ENCODE measurements at regions not wholly inside any gene's neighbourhood (a gene's known extent, or its start where the extent isn't known, plus 50 kb on each side); places are given as distances from the start of the nearest gene placed in this dataset.

DNA sequence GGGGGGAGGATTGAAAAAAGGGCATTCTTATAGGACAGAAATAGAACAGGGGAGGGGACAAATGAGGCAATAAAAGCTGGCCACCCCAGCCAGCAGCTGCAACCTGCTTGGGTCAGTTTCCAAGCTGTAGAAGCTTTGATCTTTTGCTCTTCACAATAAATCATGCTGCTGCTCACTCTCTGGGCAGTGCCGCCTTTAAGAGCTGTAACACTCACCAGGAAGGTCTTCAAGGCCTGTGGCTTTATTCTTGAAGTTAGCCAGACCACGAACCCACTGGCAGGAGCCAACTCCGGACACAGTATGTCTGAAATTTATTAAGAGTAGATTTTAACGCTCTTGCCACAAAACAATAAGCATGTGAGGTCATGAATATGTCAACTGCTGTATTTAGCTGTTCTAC is 649.9 kb upstream of the RAB6C start:
- H3K36me3 ChIP-seq (ENCODE audit: control insufficient read depth, insufficient read depth, low read length) = no peaks in the 10 kb centered on the region
- WGBS, 2 experiments (ENCODE audit: insufficient coverage in 2 of 2) = 80 to 96% methylated on average over 2 to 3 of the region's 4 CpGs
- H3K27ac ChIP-seq (ENCODE audit: low read depth, low read length, severe bottlenecking) = no peak overlapping the region
- H3K9me3 ChIP-seq (ENCODE audit: control insufficient read depth, low read length) = no peaks in the 10 kb centered on the region
- H3K4me1 ChIP-seq (ENCODE audit: control insufficient read depth, insufficient read depth, low read length, poor library complexity, severe bottlenecking) = no peaks in the 10 kb centered on the region
- no peak overlapping the region for H3K4me3 ChIP-seq (ENCODE audit: extremely low read depth, insufficient read depth, low read length, poor library complexity, severe bottlenecking)

DNA sequence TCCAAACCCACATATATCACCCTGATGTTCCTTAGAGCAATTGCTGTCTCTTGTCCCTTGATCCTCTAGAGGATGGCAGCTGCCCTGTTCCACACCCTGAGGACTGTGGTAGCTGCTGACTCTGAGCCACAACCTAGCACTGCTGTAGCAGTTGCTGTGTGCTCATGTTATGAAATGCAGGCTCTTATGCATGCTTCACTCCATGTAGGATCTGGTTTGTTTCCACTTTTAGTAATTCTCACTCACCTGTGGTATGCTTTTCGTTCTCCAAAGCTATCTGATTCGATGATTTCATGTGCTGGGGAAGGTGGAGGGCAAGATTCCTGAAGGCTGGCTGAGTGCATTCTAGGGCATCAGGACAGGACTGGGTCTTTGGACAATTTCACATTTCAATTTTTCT is 649.0 kb upstream of the RAB6C start:
- WGBS, 2 experiments (ENCODE audit: insufficient coverage in 2 of 2) = no CpG with 5 or more reads among the region's 2 CpGs
- Histone ChIP-seq H3K27ac (ENCODE audit: low read depth, low read length, severe bottlenecking) (no peak overlapping the region), H3K4me1 (ENCODE audit: control insufficient read depth, insufficient read depth, low read length, poor library complexity, severe bottlenecking) (no peaks in the 10 kb centered on the region), H3K36me3 (ENCODE audit: control insufficient read depth, insufficient read depth, low read length) (no peaks in the 10 kb centered on the region), H3K4me3 (ENCODE audit: extremely low read depth, insufficient read depth, low read length, poor library complexity, severe bottlenecking) (no peak overlapping the region), H3K9me3 (ENCODE audit: control insufficient read depth, low read length) (no peaks in the 10 kb centered on the region)

DNA sequence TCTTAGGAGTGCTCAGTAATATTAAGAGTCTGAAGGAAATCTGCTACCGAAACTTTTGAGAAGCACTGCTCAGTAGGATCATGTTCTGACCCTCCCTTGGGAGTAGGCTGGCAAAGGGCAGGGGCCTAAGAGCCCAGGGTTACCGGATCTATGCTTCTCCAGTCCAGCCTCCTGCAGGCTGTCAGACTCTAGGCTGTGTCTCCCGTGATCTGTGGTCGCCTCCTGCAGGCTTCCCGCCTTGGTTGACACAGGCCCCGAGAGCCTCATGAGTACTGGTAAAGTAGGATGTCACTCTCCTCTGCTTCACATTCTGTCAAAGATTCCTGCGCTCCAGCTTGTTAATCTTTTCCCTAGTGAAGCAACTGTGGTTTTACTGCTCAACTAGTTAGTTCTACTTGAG is 647.8 kb upstream of the RAB6C start:
- no peak overlapping the region for H3K27ac ChIP-seq (ENCODE audit: low read depth, low read length, severe bottlenecking)
- H3K36me3 ChIP-seq (ENCODE audit: control insufficient read depth, insufficient read depth, low read length) = no peaks in the 10 kb centered on the region
- no peaks in the 10 kb centered on the region for H3K9me3 ChIP-seq (ENCODE audit: control insufficient read depth, low read length)
- H3K4me3 ChIP-seq (ENCODE audit: extremely low read depth, insufficient read depth, low read length, poor library complexity, severe bottlenecking) = no peak overlapping the region
- 85% methylated on average over 6 of the region's 7 CpGs; no CpG with 5 or more reads in 1 of the 2 experiments for WGBS, 2 experiments (ENCODE audit: insufficient coverage in 2 of 2)
- no peaks in the 10 kb centered on the region for H3K4me1 ChIP-seq (ENCODE audit: control insufficient read depth, insufficient read depth, low read length, poor library complexity, severe bottlenecking)

DNA sequence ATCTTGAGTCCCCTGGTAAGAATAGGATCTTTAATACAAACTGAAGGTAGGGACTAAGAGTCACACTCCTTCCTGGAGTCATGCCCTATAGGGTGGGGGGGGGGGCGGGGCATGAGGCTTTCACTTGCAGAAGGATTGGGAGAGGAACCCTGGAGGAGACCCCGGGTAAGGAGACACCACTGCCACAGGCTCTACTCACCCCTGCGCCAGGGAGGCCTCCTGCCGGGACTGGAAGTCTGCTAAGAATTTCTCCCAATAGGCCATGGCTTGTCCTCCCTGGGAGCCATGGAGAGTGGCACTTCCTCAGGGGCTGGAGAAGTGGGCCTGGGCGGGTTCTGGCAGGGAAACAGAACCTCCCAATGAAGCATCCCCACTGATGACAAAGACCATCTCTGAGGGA is 645.3 kb upstream of the RAB6C start:
- Histone ChIP-seq H3K9me3 (ENCODE audit: control insufficient read depth, low read length) (no peaks in the 10 kb centered on the region), H3K4me1 (ENCODE audit: control insufficient read depth, insufficient read depth, low read length, poor library complexity, severe bottlenecking) (no peaks in the 10 kb centered on the region)
- 94% methylated on average over 2 to 3 of the region's 5 CpGs for WGBS, 2 experiments (ENCODE audit: insufficient coverage in 2 of 2)

DNA sequence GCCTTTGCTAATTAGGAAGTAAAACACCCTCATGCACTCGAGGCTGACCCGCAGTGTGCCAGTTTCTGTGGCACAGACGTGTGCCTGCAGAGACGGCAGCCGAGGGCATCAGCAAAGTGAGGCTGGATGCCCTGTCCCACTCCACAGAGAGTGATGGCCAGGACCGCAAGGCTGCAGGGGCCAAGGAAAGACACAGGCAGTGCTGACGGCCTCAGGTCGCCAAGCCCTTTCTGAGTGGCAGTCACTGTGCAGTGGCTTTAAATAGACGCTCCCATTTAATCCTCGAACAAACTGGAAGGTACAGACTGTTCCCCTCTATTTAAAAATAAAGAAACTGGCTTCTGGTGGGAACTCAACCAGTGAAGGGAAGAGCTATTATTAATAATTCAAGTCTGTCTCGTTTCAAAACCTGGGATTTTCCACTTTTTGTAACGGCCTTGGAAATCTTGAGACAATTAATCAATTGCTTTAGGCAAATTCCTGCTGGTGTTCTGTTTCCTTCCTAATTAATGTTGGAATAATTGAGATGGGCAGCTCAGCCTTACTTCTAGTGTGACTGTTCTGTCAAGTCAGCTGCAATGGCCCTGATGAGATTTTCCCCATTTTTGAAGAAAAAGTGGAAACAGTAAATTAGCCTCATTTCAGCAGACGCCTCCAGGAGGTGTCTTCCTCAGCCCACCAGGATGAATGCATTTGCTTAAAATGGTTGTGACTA is 644.6 kb upstream of the RAB6C start:
- WGBS, 2 experiments (ENCODE audit: insufficient coverage in 2 of 2) = 81 to 83% methylated on average over 9 to 10 of the region's 13 CpGs
- Histone ChIP-seq H3K27ac (ENCODE audit: low read depth, low read length, severe bottlenecking) (no peak overlapping the region), H3K4me3 (ENCODE audit: extremely low read depth, insufficient read depth, low read length, poor library complexity, severe bottlenecking) (no peak overlapping the region), H3K4me1 (ENCODE audit: control insufficient read depth, insufficient read depth, low read length, poor library complexity, severe bottlenecking) (no peaks in the 10 kb centered on the region), H3K36me3 (ENCODE audit: control insufficient read depth, insufficient read depth, low read length) (no peaks in the 10 kb centered on the region), H3K9me3 (ENCODE audit: control insufficient read depth, low read length) (no peaks in the 10 kb centered on the region)

More for the DNA sequence above, 645.3 kb upstream of the RAB6C start:
- no peaks in the 10 kb centered on the region for H3K36me3 ChIP-seq (ENCODE audit: control insufficient read depth, insufficient read depth, low read length)
- H3K27ac ChIP-seq (ENCODE audit: low read depth, low read length, severe bottlenecking) = no peak overlapping the region
- no peak overlapping the region for H3K4me3 ChIP-seq (ENCODE audit: extremely low read depth, insufficient read depth, low read length, poor library complexity, severe bottlenecking)

DNA sequence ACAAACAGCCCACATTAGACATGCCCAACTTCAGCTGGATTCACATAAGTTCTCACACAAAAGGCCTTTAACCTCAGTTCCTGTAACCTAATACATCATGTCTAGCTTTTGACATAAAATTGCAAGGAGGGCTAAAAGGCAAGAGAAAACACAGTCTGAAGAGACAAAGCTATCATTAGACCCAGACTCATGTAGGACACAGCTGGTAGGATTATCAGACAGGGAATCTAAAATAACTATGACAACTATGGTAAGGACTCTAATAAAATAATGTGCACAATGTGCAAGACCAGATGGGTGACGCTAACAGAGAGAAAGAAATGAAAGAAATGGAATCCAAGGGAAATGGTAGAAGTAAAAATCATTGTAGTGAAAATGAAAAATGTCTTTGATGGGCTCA is 643.2 kb upstream of the RAB6C start:
- Histone ChIP-seq H3K9me3 (ENCODE audit: control insufficient read depth, low read length) (no peaks in the 10 kb centered on the region), H3K27ac (ENCODE audit: low read depth, low read length, severe bottlenecking) (no peak overlapping the region), H3K4me1 (ENCODE audit: control insufficient read depth, insufficient read depth, low read length, poor library complexity, severe bottlenecking) (no peaks in the 10 kb centered on the region), H3K36me3 (ENCODE audit: control insufficient read depth, insufficient read depth, low read length) (no peaks in the 10 kb centered on the region), H3K4me3 (ENCODE audit: extremely low read depth, insufficient read depth, low read length, poor library complexity, severe bottlenecking) (no peak overlapping the region)
- 83 to 91% methylated on average over 1 of the region's 1 CpG for WGBS, 2 experiments (ENCODE audit: insufficient coverage in 2 of 2)

DNA sequence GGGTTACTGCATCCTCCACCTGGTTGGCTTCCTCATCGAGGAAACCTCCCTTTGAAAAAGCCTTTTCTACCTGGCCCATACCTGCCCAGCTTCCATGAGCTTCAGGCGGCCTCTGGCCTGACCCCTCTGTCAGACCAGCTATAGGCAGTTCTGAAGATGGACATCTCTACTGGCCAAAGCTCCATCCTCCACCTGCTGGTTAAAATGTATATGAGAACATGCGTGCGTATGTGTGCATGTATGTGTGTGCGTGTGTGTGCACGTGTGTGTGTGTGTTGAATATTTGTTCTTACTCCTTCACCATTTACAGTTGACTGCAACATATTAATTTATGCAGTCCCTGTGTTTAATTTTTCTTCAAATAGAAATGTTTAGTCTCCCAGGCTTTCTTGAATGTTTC is 642.4 kb upstream of the RAB6C start:
- no peaks in the 10 kb centered on the region for H3K36me3 ChIP-seq (ENCODE audit: control insufficient read depth, insufficient read depth, low read length)
- 80 to 84% methylated on average over 1 to 2 of the region's 6 CpGs for WGBS, 2 experiments (ENCODE audit: insufficient coverage in 2 of 2)
- H3K9me3 ChIP-seq (ENCODE audit: control insufficient read depth, low read length) = no peaks in the 10 kb centered on the region
- no peak overlapping the region for H3K4me3 ChIP-seq (ENCODE audit: extremely low read depth, insufficient read depth, low read length, poor library complexity, severe bottlenecking)
- H3K4me1 ChIP-seq (ENCODE audit: control insufficient read depth, insufficient read depth, low read length, poor library complexity, severe bottlenecking) = no peaks in the 10 kb centered on the region
- no peak overlapping the region for H3K27ac ChIP-seq (ENCODE audit: low read depth, low read length, severe bottlenecking)

DNA sequence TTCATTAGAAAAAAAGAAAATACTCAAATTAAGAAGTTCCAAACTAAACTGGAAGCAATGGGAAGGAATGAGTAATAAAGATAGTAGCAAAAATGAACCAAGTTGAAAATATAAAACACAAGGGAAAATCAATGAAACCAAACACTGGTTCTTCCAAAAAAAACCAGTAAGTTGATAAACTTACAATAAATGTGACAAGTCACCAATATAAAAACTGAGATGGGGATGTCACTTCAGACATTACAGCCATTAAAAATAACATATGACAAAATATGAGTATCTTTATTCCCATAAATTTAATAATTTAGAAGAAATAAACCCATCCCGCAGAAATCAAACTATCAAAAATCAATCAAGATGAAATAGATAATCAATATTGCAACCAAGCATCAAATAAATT is 633.9 kb upstream of the RAB6C start:
- H3K4me1 ChIP-seq (ENCODE audit: control insufficient read depth, insufficient read depth, low read length, poor library complexity, severe bottlenecking) = no peaks in the 10 kb centered on the region
- no peaks in the 10 kb centered on the region for H3K36me3 ChIP-seq (ENCODE audit: control insufficient read depth, insufficient read depth, low read length)
- no peaks in the 10 kb centered on the region for H3K9me3 ChIP-seq (ENCODE audit: control insufficient read depth, low read length)
- WGBS, 2 experiments (ENCODE audit: insufficient coverage in 2 of 2) = no CpG with 5 or more reads among the region's 1 CpG
- H3K4me3 ChIP-seq (ENCODE audit: extremely low read depth, insufficient read depth, low read length, poor library complexity, severe bottlenecking) = no peak overlapping the region
- H3K27ac ChIP-seq (ENCODE audit: low read depth, low read length, severe bottlenecking) = no peak overlapping the region

DNA sequence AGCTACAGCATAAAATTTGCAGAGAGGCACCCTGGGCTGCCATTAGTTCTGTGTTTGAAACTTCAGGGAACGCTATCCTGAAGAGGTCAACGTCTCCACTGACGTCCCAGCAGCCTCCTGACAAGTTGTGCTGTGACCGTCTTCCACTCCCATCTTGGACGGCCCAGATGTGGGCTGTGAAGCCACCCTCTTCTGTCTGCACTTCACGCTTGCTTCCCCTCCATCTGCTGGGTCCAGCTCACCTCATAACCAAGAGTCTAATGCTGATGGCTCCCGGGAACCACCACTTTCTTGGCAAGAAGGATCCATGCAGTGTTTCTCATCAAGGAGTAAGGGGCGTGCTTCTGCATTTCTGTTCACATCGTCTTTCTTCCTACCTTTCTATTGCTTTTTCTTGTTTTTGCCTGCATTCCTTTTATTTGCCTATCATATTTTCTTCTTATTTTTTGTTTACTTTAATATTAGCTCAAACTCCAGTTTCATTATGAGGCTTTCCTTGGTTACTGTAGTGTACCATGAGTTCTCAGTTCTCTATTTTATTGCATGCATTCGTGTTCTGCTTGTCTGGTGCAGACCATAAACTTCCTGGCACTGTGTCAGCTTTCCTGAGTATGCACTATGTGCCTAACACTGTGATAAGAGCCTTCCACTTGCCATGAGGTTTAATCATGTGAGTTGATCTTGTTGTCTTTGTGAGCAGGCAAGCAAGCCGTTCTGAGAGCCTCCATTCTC is 631.8 kb upstream of the RAB6C start:
- 85% methylated on average over 10 of the region's 11 CpGs for WGBS, 2 experiments (ENCODE audit: insufficient coverage in 2 of 2)
- Histone ChIP-seq H3K4me1 (ENCODE audit: control insufficient read depth, insufficient read depth, low read length, poor library complexity, severe bottlenecking) (no peaks in the 10 kb centered on the region), H3K9me3 (ENCODE audit: control insufficient read depth, low read length) (no peaks in the 10 kb centered on the region)

DNA sequence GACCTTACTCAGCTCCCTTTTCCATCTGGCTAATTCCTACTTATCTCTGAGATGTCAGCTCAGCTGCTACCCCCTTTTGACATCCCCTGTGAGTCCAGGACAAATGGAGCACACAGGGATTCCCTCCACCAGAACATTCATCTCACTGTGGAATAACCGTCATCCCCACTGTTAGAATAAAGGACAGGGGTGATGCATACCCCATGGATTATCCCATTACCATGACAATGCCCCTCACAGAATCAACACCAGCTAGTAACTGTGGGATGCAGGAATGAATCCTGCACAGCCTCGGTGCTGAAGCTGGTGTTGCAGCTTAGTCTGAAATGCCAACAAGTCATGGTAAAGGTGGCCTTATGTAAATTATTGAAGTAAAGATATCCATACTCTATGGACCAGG is 624.8 kb upstream of the RAB6C start:
- 73% methylated on average over 1 of the region's 2 CpGs; no CpG with 5 or more reads in 1 of the 2 experiments for WGBS, 2 experiments (ENCODE audit: insufficient coverage in 2 of 2)
- Histone ChIP-seq H3K36me3 (ENCODE audit: control insufficient read depth, insufficient read depth, low read length) (no peaks in the 10 kb centered on the region), H3K4me1 (ENCODE audit: control insufficient read depth, insufficient read depth, low read length, poor library complexity, severe bottlenecking) (no peaks in the 10 kb centered on the region), H3K9me3 (ENCODE audit: control insufficient read depth, low read length) (no peaks in the 10 kb centered on the region), H3K27ac (ENCODE audit: low read depth, low read length, severe bottlenecking) (no peak overlapping the region), H3K4me3 (ENCODE audit: extremely low read depth, insufficient read depth, low read length, poor library complexity, severe bottlenecking) (no peak overlapping the region)

More for the DNA sequence above, 631.8 kb upstream of the RAB6C start:
- Histone ChIP-seq H3K36me3 (ENCODE audit: control insufficient read depth, insufficient read depth, low read length) (no peaks in the 10 kb centered on the region), H3K4me3 (ENCODE audit: extremely low read depth, insufficient read depth, low read length, poor library complexity, severe bottlenecking) (no peak overlapping the region), H3K27ac (ENCODE audit: low read depth, low read length, severe bottlenecking) (no peak overlapping the region)

DNA sequence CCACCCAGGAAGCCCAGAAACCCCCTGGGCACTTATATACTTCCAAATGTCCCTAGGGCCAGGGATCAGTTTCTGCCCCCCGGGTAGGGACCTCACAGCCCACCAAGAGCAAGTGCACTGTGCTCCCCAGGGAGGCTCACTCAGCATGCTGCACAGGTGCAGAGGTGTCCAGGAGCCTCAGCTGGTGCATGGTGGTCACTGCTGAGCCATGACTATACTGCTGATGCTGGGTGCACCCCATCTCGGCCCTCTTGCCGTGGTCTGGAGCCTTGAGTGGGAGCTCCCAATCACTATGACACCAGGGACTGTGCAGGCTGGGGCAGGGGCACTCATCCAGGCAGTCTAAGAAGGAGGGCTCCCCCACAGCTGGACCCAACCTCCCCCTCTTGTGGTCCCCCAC is 617.8 kb upstream of the RAB6C start:
- no peaks in the 10 kb centered on the region for H3K4me1 ChIP-seq (ENCODE audit: control insufficient read depth, insufficient read depth, low read length, poor library complexity, severe bottlenecking)
- H3K36me3 ChIP-seq (ENCODE audit: control insufficient read depth, insufficient read depth, low read length) = no peaks in the 10 kb centered on the region
- WGBS, 2 experiments (ENCODE audit: insufficient coverage in 2 of 2) = 88 to 92% methylated on average over 3 of the region's 3 CpGs
- no peak overlapping the region for H3K27ac ChIP-seq (ENCODE audit: low read depth, low read length, severe bottlenecking)
- H3K4me3 ChIP-seq (ENCODE audit: extremely low read depth, insufficient read depth, low read length, poor library complexity, severe bottlenecking) = no peak overlapping the region
- H3K9me3 ChIP-seq (ENCODE audit: control insufficient read depth, low read length) = no peaks in the 10 kb centered on the region
